ENCODE measurements at regions not wholly inside any gene's neighbourhood (a gene's known extent, or its start where the extent isn't known, plus 50 kb on each side); places are given as distances from the start of the nearest gene placed in this dataset.
"Not testable (repeated sequence)": the region's sequence is repeated elsewhere in the genome, so short reads cannot be mapped to it uniquely, and the experiment has no call there.

DNA sequence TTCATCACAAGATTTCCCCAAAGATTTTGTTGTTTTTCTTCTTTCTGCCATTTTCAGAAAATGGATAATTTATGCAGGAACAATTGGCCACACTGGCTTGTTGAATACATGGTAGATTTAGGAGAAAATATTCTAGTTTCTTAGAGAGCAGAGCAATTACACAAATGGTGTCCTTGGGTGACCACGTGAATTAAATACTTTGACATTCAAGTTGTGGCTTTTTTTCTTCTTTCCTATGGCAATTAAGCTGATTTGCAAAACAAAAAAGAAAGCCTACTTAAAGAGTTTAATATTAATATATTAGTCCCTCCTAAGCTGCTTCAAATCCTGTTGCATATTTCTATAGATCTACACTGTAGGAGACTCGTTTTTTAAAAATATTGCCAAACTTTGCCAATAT lies 133.0 kb upstream of the HTR2C start:
- TF ChIP-seq CTCF (IDR thresholded peaks at IDR 0.05; ENCODE audit: insufficient read depth, low read depth, low read length, missing control alignments): no peak
- no peak for DNase-seq (ENCODE audit: low read depth)
- H3K4me3 ChIP-seq (ENCODE audit: low read length): no peak overlapping the region

DNA sequence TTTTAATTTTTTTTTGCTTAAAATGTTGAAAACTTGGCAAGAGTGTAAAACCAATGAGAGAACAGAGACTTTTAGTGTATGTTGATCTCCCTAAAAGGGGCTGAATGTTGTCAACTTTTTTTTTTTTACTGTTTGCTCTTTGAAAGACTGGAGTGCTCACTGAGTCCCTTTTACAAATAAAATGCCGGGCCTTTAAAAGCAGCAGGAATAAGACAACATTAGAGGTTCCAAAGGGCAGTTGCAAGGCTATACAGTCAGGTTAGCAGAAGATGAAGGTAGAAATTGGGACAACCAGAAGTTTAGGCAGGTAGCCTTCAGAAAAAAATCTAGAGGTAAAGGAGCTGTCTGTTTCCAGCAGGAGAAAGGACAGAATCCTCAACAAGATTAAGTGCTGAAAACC lies 132.5 kb upstream of the HTR2C start:
- H3K4me3 ChIP-seq (ENCODE audit: low read length): no peak overlapping the region
- no peak for TF ChIP-seq CTCF (IDR thresholded peaks at IDR 0.05; ENCODE audit: insufficient read depth, low read depth, low read length, missing control alignments)
- no peak for DNase-seq (ENCODE audit: low read depth)

DNA sequence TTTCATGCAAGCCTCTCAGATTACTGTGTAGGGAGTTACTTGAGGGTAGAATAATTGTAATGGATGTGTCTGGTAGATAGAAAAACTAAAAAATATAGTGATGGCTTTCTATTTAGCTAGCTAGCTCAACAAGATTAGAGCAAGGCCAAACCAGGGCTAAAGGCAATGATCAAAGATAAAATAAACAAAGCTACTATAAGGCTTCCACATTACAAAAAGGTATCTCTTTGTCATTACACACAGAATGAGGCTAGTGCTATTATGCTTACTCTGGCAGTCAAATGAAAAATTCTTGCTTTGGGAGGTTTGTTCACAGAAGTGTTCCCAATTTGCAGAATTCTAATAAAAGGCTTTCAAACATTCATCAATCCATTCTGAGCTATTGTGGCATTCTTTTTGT lies 121.6 kb upstream of the HTR2C start:
- no peak overlapping the region for H3K4me3 ChIP-seq (ENCODE audit: low read length)
- no peak for TF ChIP-seq CTCF (IDR thresholded peaks at IDR 0.05; ENCODE audit: insufficient read depth, low read depth, low read length, missing control alignments)
- no peak for DNase-seq (ENCODE audit: low read depth)

DNA sequence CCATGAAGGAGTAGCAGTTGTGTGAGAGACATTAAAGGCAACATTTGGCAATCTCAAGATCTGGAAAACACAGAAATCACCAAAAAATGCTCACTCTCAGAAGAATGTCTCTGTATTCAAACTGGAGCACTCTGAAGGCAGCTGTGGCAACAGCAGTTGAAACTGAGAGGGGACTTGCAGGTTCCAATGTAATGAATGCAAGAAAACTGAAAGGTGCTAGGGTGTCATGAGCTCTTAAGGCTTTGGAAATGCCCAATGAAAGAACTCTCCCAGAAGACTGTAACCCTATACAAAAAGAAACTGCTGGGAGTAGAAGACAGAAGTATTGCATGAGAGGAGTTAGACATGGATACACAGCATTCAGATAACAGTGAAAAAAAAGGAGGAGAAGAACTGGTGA lies 118.2 kb upstream of the HTR2C start:
- DNase-seq (ENCODE audit: low read depth): no peak
- no peak for TF ChIP-seq CTCF (IDR thresholded peaks at IDR 0.05; ENCODE audit: insufficient read depth, low read depth, low read length, missing control alignments)
- no peak overlapping the region for H3K4me3 ChIP-seq (ENCODE audit: low read length)

DNA sequence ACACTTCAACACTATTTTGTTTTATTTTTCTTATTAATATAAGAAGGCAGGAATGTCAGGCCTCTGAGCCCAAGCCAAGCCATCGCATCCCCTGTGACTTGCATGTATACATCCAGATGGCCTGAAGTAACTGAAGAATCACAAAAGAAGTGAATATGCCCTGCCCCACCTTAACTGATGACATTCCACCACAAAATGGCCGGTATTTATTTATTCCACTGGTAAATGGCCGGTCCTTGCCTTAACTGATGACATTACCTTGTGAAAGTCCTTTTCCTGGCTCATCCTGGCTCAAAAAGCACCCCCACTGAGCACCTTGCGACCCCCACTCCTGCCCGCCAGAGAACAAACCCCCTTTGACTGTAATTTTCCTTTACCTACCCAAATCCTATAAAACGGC lies 111.9 kb upstream of the HTR2C start:
- DNase-seq (ENCODE audit: low read depth); H3K4me3 ChIP-seq (ENCODE audit: low read length): not testable (repeated sequence)

DNA sequence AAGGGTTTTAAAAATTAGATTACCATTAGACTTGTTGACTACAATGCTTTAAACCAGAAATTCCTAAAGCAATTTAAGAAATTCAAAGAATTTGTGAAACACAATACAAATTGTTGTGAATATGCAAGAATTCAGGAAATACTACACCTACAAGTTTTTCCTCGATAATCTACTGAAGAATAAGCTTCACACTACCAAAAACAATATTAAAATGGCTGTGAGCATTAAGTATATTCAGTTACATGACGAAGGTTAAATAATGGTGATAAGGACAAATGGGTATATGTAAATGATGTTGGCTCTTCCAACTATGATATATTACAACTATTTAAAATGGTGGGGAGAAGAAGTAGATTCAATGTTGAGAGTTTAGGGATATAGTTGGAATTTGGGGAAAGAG lies 111.1 kb upstream of the HTR2C start:
- no peak for DNase-seq (ENCODE audit: low read depth)
- no peak for TF ChIP-seq CTCF (IDR thresholded peaks at IDR 0.05; ENCODE audit: insufficient read depth, low read depth, low read length, missing control alignments)
- H3K4me3 ChIP-seq (ENCODE audit: low read length): no peak overlapping the region

DNA sequence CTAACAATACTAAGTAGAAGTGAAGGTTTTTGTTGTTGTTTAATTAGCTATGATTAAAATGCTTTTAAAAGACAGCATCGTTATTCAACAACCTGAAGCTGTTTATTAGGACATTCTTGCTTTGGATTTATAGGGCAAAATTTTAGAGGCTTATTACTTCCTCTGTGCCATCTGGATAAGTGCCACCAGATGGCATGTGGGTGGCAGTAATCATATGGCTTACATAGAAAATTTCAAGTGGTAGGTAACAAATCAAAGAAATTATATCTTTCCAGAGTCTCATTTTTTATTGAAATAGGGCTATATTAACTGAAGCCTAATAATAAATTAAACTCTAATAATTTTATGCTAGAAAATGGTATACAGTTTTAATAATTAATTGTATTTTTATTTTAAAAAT lies 83.3 kb upstream of the HTR2C start:
- no peak for DNase-seq (ENCODE audit: low read depth)
- TF ChIP-seq CTCF (IDR thresholded peaks at IDR 0.05; ENCODE audit: insufficient read depth, low read depth, low read length, missing control alignments): peak; percentile 29
- H3K4me3 ChIP-seq (ENCODE audit: low read length): no peak overlapping the region

GRCh38 chrX:114508756-114509155 lies 75.1 kb upstream of the HTR2C start:
- peak; percentile 21 for DNase-seq (ENCODE audit: low read depth)
- TF ChIP-seq CTCF (IDR thresholded peaks at IDR 0.05; ENCODE audit: insufficient read depth, low read depth, low read length, missing control alignments): no peak
- no peak overlapping the region for H3K4me3 ChIP-seq (ENCODE audit: low read length)

Data from epithelial cell of esophagus (primary cell).